GM13977 (cell line): ENCODE measurements at regions not wholly inside any gene's neighbourhood (a gene's known extent, or its start where the extent isn't known, plus 50 kb on each side); places are given as distances from the start of the nearest gene placed in this dataset.

Source experiments
- DNase-seq: peaks from one replicate; pipeline ENCODE4 v3.0.0; 2012; ENCODE audit warnings: low spot score
- CTCF ChIP-seq: IDR thresholded peaks from 2 replicates; pipeline ENCODE4 v1.5.1; 2012; ENCODE audit warnings: mild to moderate bottlenecking, control low read depth; ENCODE audit not compliant: insufficient read depth; ENCODE audit errors: extremely low read depth, missing control alignments
- in situ Hi-C: fragments of 300-500 bp; cut with MboI; formaldehyde crosslinking; loops from one replicate; pipeline ENCODE4 v1.12.0; 2022; ENCODE audit warnings: low sequenced_read_pairs, low pct_unique_long_range_greater_than_20kb, mixed read lengths, inconsistent platforms; ENCODE audit not compliant: unreplicated experiment

- DNase-seq = no peak
- in situ Hi-C loops = no loop called here
- no peak for TF ChIP-seq CTCF
These were observed 330.9 kb downstream of the DNAH5 start for GRCh38 chr5:13613621-13614020.

- in situ Hi-C loops = no loop called here
- DNase-seq = no peak
- no peak for TF ChIP-seq CTCF
These were observed 332.9 kb downstream of the DNAH5 start for GRCh38 chr5:13611604-13612003.

- TF ChIP-seq CTCF = no peak
- no peak for DNase-seq
- in situ Hi-C loops = no loop called here
These were observed 335.0 kb downstream of the DNAH5 start for GRCh38 chr5:13609504-13609903.

- no peak for TF ChIP-seq CTCF
- in situ Hi-C loops = no loop called here
- no peak for DNase-seq
These were observed 338.4 kb downstream of the DNAH5 start for GRCh38 chr5:13606051-13606450.

- DNase-seq = no peak
- in situ Hi-C loops = no loop called here
- TF ChIP-seq CTCF = no peak
These were observed 343.4 kb downstream of the DNAH5 start for GRCh38 chr5:13601112-13601511.

- no peak for TF ChIP-seq CTCF
- in situ Hi-C loops = no loop called here
- no peak for DNase-seq
These were observed 348.5 kb downstream of the DNAH5 start for GRCh38 chr5:13595978-13596377.

GRCh38 chr5:13591621-13592020, 352.9 kb downstream of the DNAH5 start:
- TF ChIP-seq CTCF = no peak
- no peak for DNase-seq
- in situ Hi-C loops = no loop called here
